ENCODE measurements at regions not wholly inside any gene's neighbourhood (a gene's known extent, or its start where the extent isn't known, plus 50 kb on each side); places are given as distances from the start of the nearest gene placed in this dataset.
"Not testable (repeated sequence)": the region's sequence is repeated elsewhere in the genome, so short reads cannot be mapped to it uniquely, and the experiment has no call there.

DNA sequence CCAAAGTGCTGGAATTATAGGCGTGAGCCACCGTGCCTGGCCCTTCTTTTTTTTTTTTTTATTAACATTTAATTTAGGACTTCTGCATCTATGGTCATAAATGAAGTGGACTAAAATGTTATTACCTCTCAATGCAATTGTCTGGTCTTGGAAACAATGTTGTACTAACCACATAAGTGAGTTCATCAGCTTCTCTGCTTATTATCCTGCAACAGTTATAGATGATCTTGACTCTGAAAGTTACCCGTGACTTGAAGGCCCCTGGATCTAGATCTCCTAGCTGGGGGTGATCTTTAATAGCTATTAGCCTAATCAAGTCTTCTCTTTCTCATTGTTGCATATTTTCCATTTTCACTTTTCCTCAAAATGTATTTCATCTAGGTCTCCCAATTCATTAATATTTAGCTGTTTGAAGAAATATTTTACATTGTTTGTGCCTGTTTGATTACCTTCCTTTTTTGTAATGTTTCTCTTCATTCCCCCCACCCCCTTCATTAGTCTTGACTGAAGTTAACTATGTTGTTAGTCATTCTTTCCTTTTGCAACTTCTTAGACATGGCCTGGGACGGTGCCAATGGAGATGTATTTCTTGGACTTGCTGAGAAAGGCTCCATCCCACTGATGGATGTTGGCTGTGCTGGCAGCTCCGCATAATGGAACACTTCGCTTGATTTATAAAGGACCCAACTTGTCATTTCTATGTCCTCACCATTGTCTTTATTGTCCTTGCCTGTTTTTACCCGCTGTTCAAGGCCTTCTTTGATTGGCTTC lies 141.6 kb upstream of the RIOK3 start:
- FAIRE-seq (no peak), DNase-seq (ENCODE audit: low spot score) (peak; percentile 20)

DNA sequence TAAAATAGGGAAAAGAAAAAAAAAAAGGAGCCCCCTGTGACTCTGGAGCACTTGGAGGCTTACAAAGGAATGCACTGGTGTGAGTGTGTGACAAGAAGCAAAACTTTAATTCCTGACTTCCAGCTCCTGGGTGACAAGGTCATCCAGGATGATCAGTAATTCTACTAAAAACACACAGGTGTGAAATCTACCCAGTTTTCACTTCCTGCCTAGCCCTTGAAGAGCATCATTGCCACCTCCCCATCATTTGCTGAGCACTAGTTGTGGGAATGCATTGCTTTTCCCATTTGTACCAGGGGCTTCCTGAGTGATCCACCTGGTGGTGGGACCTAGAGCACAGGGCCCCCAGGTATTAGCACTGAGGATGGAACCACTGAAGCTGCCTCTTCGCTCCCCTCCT lies 139.7 kb upstream of the RIOK3 start:
- DNase-seq (ENCODE audit: low spot score) (no peak), FAIRE-seq (no peak)

DNA sequence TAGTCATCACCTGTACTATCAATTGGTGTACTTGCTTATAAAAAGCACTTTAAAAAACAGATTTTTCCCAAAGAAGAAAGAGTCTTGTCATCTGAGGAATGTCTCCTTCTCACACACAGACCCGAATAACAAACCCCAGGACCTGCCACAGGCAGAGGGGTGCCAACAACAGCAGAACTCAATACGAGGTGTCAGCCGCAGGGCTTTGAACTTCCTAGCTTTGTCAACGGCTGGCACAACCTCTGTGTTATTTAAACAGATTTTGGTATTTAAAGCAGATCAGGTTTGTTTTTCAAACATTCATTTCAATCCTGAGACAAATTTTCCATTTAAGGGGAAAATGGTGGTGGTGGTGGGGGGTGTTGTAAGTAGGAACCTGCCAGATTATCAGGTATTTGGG lies 138.4 kb upstream of the RIOK3 start:
- no peak for FAIRE-seq
- DNase-seq (ENCODE audit: low spot score): no peak

DNA sequence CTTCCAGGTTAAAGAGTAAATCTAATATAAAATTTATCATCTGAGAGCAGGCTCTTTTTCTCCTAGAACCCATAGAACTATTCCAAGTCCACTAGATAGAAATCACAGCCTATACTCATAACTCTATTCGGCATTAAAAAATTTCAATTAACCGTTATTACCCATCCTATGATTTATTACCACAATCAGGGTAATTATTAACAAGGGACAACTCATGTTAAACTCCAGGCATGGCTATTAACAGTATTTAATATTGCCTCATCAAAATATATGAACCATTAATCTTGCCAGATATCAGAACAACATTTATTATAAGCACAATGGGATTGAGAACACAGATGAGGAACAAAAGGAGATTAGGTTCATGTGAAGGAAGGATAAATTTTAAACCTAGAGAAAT lies 136.8 kb upstream of the RIOK3 start:
- DNase-seq (ENCODE audit: low spot score) (no peak), FAIRE-seq (no peak)

DNA sequence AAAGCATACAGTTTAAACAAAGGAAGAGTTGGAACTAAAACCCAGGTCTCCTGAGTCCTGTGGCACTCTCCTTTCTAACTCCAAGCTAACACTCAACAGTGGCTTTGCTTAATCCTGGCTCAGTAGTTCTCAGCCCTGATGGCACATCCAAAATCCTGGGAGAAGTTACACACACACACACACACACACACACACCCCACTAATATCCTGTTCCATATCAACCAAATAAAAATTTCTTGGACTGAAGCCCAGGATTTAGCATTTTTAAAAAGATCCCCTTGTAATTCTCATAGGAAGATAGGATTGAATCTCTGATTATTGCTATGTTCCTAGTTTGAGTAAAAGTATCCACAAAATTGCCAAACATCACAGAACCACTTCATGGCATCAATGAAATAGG lies 136.1 kb upstream of the RIOK3 start:
- no peak for FAIRE-seq
- no peak for DNase-seq (ENCODE audit: low spot score)

DNA sequence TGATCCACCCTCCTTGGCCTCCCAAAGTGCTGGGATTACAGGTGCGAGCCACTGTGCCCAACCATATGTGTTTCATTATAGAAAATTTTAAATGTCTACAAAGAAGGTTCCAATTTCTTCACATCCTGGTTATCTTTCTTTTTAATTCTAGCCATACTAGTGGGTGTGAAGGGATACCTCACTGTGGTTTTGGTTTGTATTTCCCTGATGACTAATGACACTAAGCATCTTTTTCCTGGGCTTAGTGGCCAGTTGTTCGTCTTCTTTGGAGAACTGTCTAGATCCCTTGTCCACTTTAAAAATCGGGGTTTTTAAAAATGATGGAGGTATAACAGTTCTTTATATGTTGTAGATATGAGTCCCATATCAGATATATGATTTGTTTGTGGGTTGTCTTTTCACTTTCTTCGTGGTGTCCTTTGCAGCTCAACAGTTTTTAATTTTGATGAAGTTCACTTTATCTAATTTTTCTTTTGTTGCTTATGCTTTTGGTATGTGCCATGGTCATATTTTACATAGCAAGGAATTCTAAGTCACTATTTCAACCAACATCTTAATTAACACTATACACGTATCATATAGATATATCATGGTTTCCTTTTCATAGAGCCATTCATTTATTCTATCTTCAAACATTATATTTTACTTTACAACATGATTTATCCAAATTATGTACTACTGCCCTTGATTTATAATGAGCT lies 135.0 kb upstream of the RIOK3 start:
- FAIRE-seq: no peak
- peak; percentile 25 for DNase-seq (ENCODE audit: low spot score)

DNA sequence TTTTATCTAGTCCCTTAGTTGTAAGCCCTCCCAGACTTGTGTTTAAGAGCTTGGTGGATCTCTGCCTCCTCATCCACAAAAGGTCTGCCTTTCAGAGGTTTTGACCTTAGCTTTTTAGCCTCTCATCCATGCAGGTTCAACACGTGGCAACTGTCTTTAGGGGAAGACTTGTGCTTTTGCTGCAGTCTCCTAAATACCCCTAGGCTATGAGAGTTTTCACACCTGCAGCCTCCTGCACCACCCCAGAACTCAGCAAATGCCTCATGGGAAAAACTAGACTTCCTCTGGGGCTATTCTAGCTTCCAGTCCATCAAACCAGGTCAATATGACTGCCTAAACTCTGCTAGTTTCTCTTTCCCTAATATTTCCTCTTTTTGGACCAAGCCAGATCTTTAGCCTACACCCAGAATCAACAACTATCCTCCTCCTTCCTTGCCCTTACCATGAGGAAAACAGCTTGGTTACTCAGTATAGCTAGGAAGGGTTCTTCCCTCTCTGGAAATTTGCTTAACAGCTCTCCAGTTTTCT lies 132.3 kb upstream of the RIOK3 start:
- DNase-seq (ENCODE audit: low spot score) (no peak), FAIRE-seq (no peak)

DNA sequence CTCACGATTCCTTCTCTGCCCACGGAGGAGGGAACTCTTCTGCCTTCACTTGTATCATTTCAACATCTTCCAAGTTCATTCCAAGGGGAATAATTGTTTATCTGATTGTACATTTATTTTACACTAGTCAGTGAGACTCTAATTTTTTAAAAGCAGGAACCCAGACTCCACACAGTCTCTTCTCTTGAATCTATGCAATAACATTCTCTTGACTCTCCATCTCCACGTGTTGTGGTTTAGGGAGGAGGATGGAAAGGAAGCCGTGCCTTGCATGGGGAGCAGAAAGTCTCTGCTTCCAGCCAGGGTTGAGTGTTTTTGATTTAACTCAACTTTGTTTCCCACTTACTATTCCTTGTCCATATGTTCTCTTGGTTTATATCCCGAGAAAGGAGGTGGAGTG lies 131.1 kb upstream of the RIOK3 start:
- FAIRE-seq (no peak), DNase-seq (ENCODE audit: low spot score) (no peak)

DNA sequence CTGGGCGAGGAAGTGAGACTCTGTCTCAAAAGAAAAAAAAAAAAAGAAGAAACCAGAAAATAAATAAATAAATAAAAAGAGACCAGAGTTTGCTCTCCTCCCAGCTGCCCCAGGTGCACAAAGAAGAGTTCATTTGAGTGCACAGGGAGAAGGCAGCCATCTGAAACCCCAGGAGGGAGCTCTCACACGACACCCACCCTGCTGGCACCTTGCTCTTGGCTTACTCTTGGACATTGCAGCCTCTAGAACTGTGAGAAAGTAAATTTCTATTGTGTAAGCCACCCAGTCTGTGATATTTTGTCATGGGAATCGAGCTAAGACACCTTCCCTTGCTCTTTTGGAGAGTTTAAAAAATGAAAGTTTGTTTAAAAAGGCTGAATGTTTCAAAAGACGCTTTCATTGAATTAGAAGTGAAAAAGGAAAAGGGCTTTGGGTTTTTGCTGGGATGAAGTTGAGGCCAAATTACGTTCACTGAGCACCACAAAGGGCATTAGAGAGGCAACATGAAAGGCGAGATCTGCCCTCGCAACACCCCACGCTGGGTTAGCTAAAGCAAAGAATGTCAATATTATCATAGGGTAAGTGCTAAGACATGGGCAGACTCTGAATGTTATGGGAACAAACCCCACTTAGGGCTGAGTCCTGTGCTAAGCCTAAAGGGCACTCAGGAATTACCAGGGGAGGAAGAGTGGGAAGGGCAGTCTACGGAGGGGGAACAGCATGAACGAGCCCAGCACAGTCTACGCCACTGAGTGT lies 128.9 kb upstream of the RIOK3 start:
- no peak for DNase-seq (ENCODE audit: low spot score)
- no peak for FAIRE-seq

DNA sequence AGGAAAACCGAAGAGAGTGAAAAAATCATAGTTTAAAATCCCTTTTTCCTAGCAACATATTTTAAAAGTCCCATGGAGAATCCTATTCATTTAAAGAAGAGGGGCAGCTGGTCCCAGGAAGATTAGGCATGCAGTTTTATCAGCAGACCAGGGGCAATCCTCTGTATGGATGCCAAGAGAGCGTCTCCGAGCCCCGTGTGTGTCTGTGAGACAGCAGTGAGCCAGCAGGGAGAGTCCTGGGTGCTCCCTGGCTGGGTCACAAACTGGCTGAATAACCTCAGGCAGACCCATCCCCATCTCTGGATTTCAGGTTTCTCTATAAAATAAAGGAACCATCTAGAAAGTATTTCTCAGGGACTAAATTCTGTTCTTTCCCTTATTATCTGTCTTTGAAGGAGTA lies 128.2 kb upstream of the RIOK3 start:
- FAIRE-seq: no peak
- DNase-seq (ENCODE audit: low spot score): no peak

DNA sequence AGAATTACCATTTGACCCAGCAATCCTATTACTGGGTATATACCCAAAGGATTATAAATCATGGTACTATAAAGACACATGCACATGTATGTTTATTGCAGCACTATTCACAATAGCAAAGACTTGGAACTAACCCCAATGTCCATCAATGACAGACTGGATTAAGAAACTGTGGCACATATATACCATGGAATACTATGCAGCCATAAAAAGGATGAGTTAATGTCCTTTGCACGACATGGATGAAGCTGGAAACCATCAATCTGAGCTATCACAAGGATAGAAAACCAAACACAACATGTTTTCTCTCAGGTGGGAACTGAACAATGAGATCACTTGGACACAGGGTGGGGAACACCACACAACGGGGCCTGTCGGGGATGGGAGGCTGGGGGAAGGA lies 123.4 kb upstream of the RIOK3 start:
- FAIRE-seq: not testable (repeated sequence)

DNA sequence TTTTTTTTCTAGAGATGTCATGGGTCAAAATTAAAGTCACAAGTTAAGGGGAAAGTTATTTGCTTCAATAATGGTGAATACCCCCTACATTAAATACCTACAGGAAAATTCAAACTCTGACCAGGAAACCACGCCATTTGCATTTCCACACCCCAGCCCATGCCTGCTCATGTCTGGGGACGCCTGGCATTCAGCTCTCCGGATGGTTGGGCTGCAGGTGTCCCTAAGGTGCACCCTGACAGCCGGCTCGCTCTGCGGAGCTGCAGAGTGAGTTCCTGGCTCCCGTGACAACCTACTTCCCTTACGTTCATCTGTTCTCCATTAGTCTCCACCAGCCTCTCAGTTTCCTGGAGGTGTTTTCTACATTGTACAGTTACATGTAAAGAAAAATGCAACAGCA lies 122.7 kb upstream of the RIOK3 start:
- FAIRE-seq (no peak), DNase-seq (ENCODE audit: low spot score) (no peak)

More for the DNA sequence above, 123.4 kb upstream of the RIOK3 start:
- not testable (repeated sequence) for DNase-seq (ENCODE audit: low spot score)

DNA sequence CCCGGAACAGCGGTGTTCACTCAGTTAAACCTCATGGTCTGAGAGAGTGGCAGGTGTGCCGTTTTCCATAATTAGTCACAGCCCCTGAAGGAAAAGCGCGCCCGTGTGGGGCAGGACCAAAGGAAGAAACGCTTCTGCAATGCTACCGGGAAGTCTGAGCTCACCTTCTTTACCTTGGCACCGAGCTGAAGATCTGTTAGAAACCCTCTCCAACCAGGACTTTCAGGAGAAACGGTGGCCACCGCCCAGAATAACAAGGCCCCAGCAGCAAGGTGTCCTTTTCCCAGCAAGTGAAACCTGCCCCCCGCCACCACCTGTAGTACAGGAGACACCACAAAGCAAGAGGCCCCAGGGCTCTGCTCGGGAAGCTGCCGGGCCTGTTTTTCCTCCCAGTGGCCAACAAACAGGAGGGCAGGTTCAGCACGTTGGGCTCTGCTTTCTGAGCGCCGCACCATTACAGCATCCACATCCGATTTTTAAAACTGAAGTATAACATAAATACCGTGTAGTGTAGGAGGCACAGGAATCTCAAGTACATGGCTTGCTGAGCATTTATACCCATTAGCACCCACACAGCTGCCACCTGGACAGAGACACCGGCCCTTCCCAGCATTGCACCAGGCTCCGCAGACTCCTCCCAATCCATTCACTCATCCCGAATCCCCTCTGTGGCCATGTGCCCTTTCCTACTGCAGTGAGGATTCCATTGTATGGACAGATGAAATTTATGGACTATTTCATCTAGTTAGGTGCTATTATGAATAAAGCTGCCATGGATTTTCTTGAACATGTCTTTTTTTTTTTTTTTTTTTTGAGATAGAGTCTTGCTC lies 121.8 kb upstream of the RIOK3 start:
- FAIRE-seq: no peak
- DNase-seq (ENCODE audit: low spot score): no peak

DNA sequence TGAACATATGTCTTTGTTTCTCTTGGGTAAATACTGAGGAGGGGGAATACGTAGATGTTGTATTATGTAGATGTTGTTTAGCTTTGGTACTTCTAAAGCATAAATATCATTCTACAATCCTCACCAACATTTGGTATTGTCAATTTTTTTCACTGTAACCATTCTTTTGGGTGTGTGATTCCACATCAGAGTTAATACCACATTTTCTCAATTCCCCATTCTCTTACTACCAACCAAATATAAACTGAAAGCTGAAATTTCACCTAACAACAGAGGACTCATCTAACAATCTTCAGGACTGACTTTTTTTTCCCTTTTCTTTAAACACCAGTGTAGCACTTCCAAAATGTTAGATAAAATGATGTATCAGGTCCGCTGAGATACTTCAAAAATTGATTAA lies 120.7 kb upstream of the RIOK3 start:
- DNase-seq (ENCODE audit: low spot score) (no peak), FAIRE-seq (no peak)

DNA sequence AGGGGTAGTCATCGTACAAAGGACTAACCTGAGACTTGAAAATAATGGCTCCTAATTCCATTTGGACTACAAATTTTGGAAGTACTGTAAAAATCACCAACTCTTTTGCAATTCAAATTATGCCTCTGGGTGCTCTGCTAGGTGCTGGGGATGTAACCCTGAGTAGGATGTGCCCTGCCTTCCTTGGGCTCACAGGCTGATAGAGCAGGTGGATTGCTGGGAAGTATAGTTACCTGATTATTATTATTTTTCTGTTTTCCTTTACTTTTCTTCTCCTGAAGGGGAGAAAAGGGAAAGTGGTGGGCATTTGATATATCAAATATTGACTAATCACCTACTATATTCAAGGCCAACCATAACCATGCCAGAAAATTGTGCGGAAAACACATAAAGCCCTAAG lies 119.3 kb upstream of the RIOK3 start:
- no peak for DNase-seq (ENCODE audit: low spot score)
- no peak for FAIRE-seq

DNA sequence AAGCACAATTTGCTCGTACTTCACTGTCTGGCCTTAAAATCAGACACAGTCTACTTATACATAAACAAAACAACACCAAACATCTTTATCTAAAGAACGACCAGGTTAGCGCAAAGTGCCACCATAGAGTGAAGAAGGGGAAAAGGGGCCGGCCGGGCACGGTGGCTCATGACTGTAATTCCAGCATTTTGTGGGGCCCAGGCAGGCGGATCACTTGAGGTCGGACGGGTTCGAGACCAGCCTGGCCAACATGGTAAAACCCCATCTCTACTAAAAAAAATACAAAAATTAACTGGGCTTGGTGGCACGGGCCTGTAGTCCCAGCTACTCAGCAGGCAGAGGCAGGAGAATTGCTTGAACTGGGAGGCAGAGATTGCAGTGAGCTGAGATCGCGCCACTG lies 118.5 kb upstream of the RIOK3 start:
- DNase-seq (ENCODE audit: low spot score): no peak
- no peak for FAIRE-seq

DNA sequence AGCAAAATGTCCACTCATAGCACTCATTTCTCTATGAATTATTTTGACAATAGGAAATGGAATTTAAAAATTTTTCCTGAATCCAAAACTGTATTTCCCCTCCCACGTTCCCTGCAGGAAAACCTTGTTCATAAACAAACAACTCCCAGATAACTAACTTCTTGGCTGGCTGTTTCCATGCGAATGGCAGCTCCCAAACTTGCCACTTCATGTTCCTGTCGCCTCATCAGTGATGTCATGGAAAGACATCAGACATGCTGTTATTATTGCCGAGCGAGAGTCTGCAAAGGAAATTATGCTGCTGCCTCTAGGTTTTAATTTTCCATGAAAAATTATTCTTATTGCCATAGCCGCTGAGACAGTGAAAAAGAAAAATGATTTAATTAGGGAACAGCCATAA lies 117.0 kb upstream of the RIOK3 start:
- FAIRE-seq (no peak), DNase-seq (ENCODE audit: low spot score) (no peak)

DNA sequence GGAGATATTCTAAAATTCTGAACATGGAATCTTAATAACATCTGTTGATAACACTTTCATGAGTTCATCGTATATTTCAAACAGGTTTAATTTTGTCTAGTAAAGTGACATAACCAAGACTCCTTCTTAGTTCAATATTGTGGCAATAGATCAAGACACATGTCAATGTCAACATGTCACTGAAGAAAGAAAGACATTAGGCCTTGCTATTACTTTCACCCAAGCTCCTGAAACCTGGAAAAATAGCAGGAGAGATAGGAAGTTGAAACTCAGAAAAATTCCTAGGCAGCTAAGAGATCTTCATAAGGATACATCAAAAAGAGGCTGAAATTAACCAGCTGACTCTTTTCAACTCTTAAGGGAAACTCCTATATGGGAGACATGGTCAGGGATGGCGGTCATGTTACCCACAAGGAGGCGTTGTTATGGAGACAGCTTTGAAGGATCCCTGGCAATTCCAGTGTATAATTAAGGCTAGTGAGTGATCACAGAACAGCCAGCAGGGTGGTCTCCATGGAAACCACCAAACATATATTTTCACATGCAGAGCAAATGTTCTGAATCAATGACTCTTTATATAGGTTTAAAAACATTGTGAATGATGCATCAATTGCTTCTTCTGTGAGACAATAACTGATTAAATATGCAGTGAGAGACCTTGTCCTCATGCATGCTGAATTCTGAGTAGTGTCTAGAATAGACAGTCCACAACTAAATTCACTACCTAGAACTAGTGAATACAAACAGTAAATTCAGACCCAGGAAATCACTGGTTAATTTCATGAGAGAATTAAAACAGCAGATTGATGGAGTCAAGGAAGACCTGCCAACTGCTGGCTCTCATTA lies 115.3 kb upstream of the RIOK3 start:
- no peak for FAIRE-seq
- no peak for DNase-seq (ENCODE audit: low spot score)

DNA sequence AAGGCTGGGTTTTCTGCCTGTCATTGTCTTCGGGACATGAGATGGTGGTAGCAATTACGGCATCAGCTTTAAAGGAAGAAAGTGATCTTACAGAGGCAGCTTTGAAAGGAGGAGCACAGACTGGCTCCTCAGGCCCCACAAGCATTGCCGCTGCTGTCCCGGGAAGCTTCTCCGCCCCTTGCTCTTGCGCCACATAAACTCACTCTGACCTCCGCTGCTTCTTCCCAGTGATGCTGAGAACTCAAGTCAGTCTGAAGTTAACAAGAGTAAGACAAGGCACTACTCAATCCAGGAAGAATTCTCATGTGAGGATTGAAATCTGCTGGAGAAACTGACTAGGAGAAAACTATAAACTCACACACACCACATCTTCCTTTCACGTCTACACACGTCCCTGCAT lies 112.4 kb upstream of the RIOK3 start:
- DNase-seq (ENCODE audit: low spot score) (no peak), FAIRE-seq (no peak)

DNA sequence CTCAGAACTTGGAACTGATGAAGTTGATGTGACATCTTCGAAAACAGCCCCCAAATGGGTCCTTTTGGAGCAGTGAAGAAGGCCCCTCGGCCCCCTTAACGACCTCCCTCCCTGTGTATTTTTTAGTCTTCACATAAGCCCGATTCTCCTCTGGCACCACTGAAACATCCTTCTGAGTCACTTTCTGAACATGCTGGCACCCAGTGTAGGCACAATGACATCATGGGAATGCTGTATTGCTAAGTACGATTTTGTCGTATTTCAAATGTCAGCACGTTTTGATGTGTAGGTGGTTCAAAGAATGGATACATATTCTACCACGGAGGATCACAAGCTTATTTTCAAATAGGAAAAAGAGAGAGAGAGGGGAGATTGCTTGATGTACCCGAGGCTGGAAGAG lies 111.7 kb upstream of the RIOK3 start:
- FAIRE-seq (no peak), DNase-seq (ENCODE audit: low spot score) (no peak)

All from urothelium cell line (cell line).